ENCODE measurements at regions not wholly inside any gene's neighbourhood (a gene's known extent, or its start where the extent isn't known, plus 50 kb on each side); places are given as distances from the start of the nearest gene placed in this dataset.
"Not testable (repeated sequence)": the region's sequence is repeated elsewhere in the genome, so short reads cannot be mapped to it uniquely, and the experiment has no call there.

DNA sequence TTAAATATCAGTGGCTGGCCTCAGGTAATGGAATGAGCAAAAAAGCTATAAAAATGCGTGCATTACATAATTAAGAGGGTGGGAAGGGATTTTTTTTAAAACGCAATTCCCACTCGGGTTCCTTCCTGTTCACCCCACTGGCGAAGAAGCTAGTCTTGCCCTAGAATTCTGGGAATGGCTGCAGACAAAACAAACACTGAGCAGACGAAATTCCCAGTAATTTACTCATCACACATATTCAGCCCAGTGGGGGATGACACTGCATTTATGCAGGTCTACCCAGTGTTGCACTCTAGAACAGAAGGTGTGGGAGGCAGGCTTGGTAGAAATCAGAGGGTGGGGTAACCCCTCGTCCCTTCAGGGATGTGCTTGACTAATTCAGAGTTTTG is 2695.0 kb upstream of the DEFB115 start:
- H3K4me2 ChIP-seq (ENCODE audit: low read depth, low read length, poor library complexity, severe bottlenecking): no peak overlapping the region
- H3K9me2 ChIP-seq (replicated peaks; ENCODE audit: insufficient read depth, low read length): no peaks in the 10 kb centered on the region
- no peak overlapping the region for H2AFZ ChIP-seq (ENCODE audit: low read length)

DNA sequence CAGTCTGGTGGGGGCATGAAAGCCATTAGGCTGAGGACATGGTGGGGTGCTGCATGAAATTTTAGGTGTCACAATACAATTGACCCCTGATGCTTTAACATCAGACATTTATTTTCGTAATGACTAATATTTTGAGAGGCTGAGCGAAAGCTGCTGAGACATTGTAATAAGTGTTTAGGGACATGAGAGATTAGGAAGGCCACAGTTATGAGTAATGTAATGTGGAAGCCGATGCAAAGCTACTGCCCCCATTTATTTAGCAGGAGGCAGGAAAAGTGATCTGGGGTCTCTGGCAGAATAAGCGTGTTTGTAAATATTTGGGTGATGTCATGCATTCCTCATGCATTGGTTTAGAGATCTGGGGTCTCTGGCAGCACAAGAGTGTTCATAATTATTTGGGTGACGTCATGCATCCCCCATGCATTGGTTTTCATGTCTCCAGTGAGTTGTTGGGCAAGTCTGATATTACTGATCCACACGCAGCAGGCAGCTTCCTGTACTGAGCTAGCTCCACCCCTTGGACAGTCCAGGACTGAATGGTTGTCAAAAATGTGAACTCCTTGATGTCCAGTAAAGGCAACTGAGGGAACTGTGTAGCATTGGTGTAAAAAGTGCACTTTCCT is 2694.5 kb upstream of the DEFB115 start:
- not testable (repeated sequence) for H3K9me2 ChIP-seq (replicated peaks; ENCODE audit: insufficient read depth, low read length); H3K4me3 ChIP-seq (ENCODE audit: low read length); H3K36me3 ChIP-seq (ENCODE audit: insufficient read depth, low read length); H3K4me2 ChIP-seq (ENCODE audit: low read depth, low read length, poor library complexity, severe bottlenecking); H3K9ac ChIP-seq (ENCODE audit: low read length); H4K20me1 ChIP-seq (ENCODE audit: insufficient read depth, low read depth, low read length); H3K27ac ChIP-seq (ENCODE audit: low read length); H3K79me2 ChIP-seq (ENCODE audit: low read length); DNase-seq; H2AFZ ChIP-seq (ENCODE audit: low read length); H3K27me3 ChIP-seq (ENCODE audit: low read length); H3K4me1 ChIP-seq (ENCODE audit: low read length)
- H3K9me3 ChIP-seq (ENCODE audit: low read length): peaks cover 29% of the 10 kb centered on the region

More for the DNA sequence above, 2695.0 kb upstream of the DEFB115 start:
- H3K79me2 ChIP-seq (ENCODE audit: low read length): no peaks in the 10 kb centered on the region
- no peaks in the 10 kb centered on the region for H3K4me1 ChIP-seq (ENCODE audit: low read length)
- no peak overlapping the region for H3K4me3 ChIP-seq (ENCODE audit: low read length)
- no peak overlapping the region for H3K27ac ChIP-seq (ENCODE audit: low read length)
- H3K27me3 ChIP-seq (ENCODE audit: low read length): no peaks in the 10 kb centered on the region
- no peaks in the 10 kb centered on the region for H3K36me3 ChIP-seq (ENCODE audit: insufficient read depth, low read length)
- no peak for DNase-seq
- H4K20me1 ChIP-seq (ENCODE audit: insufficient read depth, low read depth, low read length): no peaks in the 10 kb centered on the region
- peaks cover 34% of the 10 kb centered on the region for H3K9me3 ChIP-seq (ENCODE audit: low read length)
- H3K9ac ChIP-seq (ENCODE audit: low read length): no peak overlapping the region

DNA sequence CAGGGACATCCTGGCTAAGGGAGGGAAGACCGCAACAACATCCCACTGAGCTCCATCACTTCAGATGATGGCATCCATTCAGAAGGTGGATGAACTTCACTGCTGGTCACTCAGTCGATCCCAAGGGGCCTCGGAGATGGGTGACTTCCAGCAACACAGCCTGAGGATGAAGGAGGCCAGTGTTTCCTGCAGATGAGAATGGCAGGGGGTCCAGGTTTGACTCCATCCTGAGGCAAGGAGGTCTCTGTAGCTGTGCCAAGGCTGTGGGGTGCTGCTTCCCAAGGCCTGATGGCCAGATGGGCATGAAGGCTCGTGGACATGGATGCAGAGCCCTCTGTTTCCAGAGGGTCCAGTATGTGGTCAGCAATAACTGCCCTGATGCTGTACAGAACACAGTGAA is 2693.4 kb upstream of the DEFB115 start:
- not testable (repeated sequence) for H3K36me3 ChIP-seq (ENCODE audit: insufficient read depth, low read length); H3K79me2 ChIP-seq (ENCODE audit: low read length); H3K27me3 ChIP-seq (ENCODE audit: low read length); H4K20me1 ChIP-seq (ENCODE audit: insufficient read depth, low read depth, low read length); DNase-seq; H3K9ac ChIP-seq (ENCODE audit: low read length); H3K9me2 ChIP-seq (replicated peaks; ENCODE audit: insufficient read depth, low read length); H3K4me1 ChIP-seq (ENCODE audit: low read length); H3K27ac ChIP-seq (ENCODE audit: low read length); H3K4me3 ChIP-seq (ENCODE audit: low read length); H3K4me2 ChIP-seq (ENCODE audit: low read depth, low read length, poor library complexity, severe bottlenecking); H2AFZ ChIP-seq (ENCODE audit: low read length)
- peaks cover 26% of the 10 kb centered on the region for H3K9me3 ChIP-seq (ENCODE audit: low read length)

DNA sequence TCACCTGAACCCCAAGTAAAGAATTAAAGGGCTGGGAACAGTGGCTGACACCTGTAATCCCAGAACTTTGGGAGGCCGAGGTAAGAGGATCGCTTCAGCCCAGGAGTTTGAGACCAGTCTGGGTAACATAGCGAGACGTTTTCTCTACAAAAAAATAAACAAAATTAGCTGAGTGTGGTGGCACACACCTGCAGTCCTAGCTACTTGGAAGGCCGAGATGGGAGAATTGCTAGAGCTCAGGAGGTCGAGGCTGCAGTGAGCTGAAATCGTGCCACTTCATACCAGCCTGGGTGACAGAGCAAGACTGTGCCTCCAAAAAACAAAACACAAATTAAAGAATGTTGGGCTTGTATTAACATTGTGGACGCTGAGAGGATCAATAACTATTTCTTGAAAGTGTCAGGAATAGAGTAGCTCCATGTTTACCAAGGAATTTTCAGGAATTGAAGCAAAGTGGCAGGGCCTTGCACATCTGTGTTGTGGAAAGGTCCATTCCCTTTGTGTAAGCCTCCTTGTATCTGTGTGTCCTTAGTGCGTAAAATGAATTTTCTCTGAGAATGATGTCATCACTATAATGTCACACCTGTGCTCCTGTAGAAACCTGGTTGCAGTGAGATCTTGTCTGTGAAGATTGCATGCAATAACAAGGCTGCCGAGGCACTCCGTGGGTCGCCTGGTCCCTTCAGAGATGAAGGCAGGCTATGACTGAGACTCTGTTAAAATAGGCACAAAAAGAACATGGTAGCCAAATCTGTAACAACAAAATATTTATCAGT is 2692.6 kb upstream of the DEFB115 start:
- not testable (repeated sequence) for H3K9ac ChIP-seq (ENCODE audit: low read length); H3K9me2 ChIP-seq (replicated peaks; ENCODE audit: insufficient read depth, low read length); H3K27ac ChIP-seq (ENCODE audit: low read length); H3K27me3 ChIP-seq (ENCODE audit: low read length); H3K4me1 ChIP-seq (ENCODE audit: low read length); H3K36me3 ChIP-seq (ENCODE audit: insufficient read depth, low read length); H4K20me1 ChIP-seq (ENCODE audit: insufficient read depth, low read depth, low read length); H3K4me3 ChIP-seq (ENCODE audit: low read length); DNase-seq; H2AFZ ChIP-seq (ENCODE audit: low read length); H3K4me2 ChIP-seq (ENCODE audit: low read depth, low read length, poor library complexity, severe bottlenecking); H3K79me2 ChIP-seq (ENCODE audit: low read length)
- H3K9me3 ChIP-seq (ENCODE audit: low read length): peaks cover 23% of the 10 kb centered on the region

DNA sequence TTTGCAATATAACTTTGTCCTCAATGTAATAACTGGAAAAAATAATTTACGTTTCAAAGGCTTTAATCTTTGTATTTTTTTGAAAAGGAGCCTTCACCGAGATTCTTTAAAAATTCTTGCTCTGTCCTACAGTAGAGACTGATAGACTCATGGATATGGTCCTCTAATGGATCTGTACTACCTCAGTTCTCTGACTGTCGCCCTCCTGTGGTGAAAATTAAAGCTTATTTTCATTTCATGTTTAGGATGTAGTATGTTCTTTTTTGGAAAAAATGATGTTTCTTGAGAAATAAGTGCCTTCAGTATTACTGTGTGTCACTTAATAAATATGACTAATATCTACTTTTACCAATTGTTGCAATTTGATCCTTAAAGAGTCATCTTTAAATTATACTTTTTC is 2681.5 kb upstream of the DEFB115 start:
- not testable (repeated sequence) for H3K79me2 ChIP-seq (ENCODE audit: low read length); H3K4me2 ChIP-seq (ENCODE audit: low read depth, low read length, poor library complexity, severe bottlenecking); H4K20me1 ChIP-seq (ENCODE audit: insufficient read depth, low read depth, low read length); H3K4me3 ChIP-seq (ENCODE audit: low read length); H3K36me3 ChIP-seq (ENCODE audit: insufficient read depth, low read length); H3K9me3 ChIP-seq (ENCODE audit: low read length); H3K9me2 ChIP-seq (replicated peaks; ENCODE audit: insufficient read depth, low read length); H3K27me3 ChIP-seq (ENCODE audit: low read length); H2AFZ ChIP-seq (ENCODE audit: low read length); H3K9ac ChIP-seq (ENCODE audit: low read length); H3K27ac ChIP-seq (ENCODE audit: low read length); H3K4me1 ChIP-seq (ENCODE audit: low read length)
- peak; percentile 82 for DNase-seq

DNA sequence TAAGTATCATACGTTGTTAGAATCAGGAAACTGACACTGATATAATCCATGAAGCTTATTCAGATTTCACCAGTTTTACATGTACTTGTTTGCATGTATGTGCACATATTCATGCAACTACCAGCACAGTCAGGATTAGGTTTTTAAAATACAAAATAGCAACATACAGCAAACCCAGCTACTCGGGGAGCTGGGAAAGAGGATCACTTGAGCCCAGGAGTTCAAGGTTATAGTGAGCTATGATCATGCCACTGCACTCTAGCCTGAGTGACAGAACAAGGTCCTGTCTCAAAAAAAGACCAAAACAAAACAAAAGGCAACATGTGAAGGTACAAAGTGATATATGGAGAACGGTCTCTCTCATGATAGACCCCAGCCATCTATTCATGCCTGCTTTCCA is 2665.8 kb upstream of the DEFB115 start:
- H3K27ac ChIP-seq (ENCODE audit: low read length); H3K27me3 ChIP-seq (ENCODE audit: low read length); H3K9me2 ChIP-seq (replicated peaks; ENCODE audit: insufficient read depth, low read length); H3K79me2 ChIP-seq (ENCODE audit: low read length); H2AFZ ChIP-seq (ENCODE audit: low read length); H3K4me2 ChIP-seq (ENCODE audit: low read depth, low read length, poor library complexity, severe bottlenecking); H3K4me1 ChIP-seq (ENCODE audit: low read length); H4K20me1 ChIP-seq (ENCODE audit: insufficient read depth, low read depth, low read length); H3K9me3 ChIP-seq (ENCODE audit: low read length); H3K36me3 ChIP-seq (ENCODE audit: insufficient read depth, low read length); H3K4me3 ChIP-seq (ENCODE audit: low read length); H3K9ac ChIP-seq (ENCODE audit: low read length); DNase-seq: not testable (repeated sequence)

DNA sequence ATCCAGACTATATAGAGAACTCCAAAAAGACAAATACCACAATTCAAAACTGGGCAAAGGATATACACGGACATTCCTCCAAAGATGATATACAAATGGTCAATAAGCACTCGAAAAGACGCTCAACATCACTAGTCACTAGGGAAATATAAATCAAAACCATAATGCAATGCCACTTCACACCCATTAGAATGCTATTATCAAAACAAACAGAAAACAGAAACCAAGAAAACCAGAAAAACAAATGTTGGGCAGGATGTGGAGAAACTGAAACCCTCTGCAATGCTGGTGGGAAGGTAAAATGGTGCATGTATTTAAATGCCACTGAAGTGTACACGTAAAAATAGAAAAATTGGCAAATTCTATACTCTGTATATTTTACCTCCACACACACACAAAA is 2664.1 kb upstream of the DEFB115 start:
- H2AFZ ChIP-seq (ENCODE audit: low read length); DNase-seq; H3K9ac ChIP-seq (ENCODE audit: low read length); H3K4me2 ChIP-seq (ENCODE audit: low read depth, low read length, poor library complexity, severe bottlenecking); H3K79me2 ChIP-seq (ENCODE audit: low read length); H3K36me3 ChIP-seq (ENCODE audit: insufficient read depth, low read length); H3K9me3 ChIP-seq (ENCODE audit: low read length); H4K20me1 ChIP-seq (ENCODE audit: insufficient read depth, low read depth, low read length); H3K4me1 ChIP-seq (ENCODE audit: low read length); H3K27me3 ChIP-seq (ENCODE audit: low read length); H3K9me2 ChIP-seq (replicated peaks; ENCODE audit: insufficient read depth, low read length); H3K27ac ChIP-seq (ENCODE audit: low read length); H3K4me3 ChIP-seq (ENCODE audit: low read length): not testable (repeated sequence)

DNA sequence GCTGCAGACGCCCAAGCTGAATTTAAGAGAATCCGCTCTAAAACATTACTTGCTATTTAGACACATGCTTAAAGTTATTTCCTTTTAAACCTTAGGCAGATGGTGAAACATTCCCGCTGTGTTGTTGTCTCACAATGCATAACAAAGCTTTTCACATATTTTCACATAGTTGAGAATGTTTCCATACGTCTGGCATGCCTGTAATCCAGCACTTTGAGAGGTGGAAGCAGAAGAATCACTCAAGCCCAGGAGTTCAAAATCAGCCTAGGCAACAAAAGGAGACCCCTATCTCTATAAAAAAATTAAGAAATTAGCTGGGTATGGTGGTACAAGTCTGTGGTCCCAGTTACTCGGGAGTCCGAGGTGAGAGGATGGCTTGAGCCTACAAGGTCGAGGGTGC is 2663.0 kb upstream of the DEFB115 start:
- not testable (repeated sequence) for H3K4me3 ChIP-seq (ENCODE audit: low read length); H3K9ac ChIP-seq (ENCODE audit: low read length); H2AFZ ChIP-seq (ENCODE audit: low read length); H3K79me2 ChIP-seq (ENCODE audit: low read length); H3K9me2 ChIP-seq (replicated peaks; ENCODE audit: insufficient read depth, low read length); H3K36me3 ChIP-seq (ENCODE audit: insufficient read depth, low read length); H3K27me3 ChIP-seq (ENCODE audit: low read length); H3K9me3 ChIP-seq (ENCODE audit: low read length); H4K20me1 ChIP-seq (ENCODE audit: insufficient read depth, low read depth, low read length); DNase-seq; H3K4me2 ChIP-seq (ENCODE audit: low read depth, low read length, poor library complexity, severe bottlenecking); H3K4me1 ChIP-seq (ENCODE audit: low read length); H3K27ac ChIP-seq (ENCODE audit: low read length)
